COLO668 (cell line): ENCODE measurements at regions not wholly inside any gene's neighbourhood (a gene's known extent, or its start where the extent isn't known, plus 50 kb on each side); places are given as distances from the start of the nearest gene placed in this dataset.

Experiments used
- DNase-seq: peaks from one replicate; lab custom pipeline; 2025; ENCODE audit not compliant: unreplicated experiment; lab: John Stamatoyannopoulos, UW

GRCh38 chr1:87765057-87765680, 436.5 kb downstream of the LMO4 start:
- no peak for DNase-seq

- no peak for DNase-seq
Observed at GRCh38 chr1:87765681-87766070, 437.0 kb downstream of the LMO4 start.

- no peak for DNase-seq
Observed at GRCh38 chr1:87766737-87767136, 438.1 kb downstream of the LMO4 start.

GRCh38 chr1:87778896-87779295, 450.2 kb downstream of the LMO4 start:
- DNase-seq: no peak

GRCh38 chr1:87781554-87781953, 452.9 kb downstream of the LMO4 start:
- DNase-seq: no peak

- DNase-seq: no peak
Observed at GRCh38 chr1:87783315-87783714, 454.6 kb downstream of the LMO4 start.

- no peak for DNase-seq
Observed at GRCh38 chr1:87785386-87785785, 456.7 kb downstream of the LMO4 start.

- no peak for DNase-seq
Observed at GRCh38 chr1:87786229-87786628, 457.5 kb downstream of the LMO4 start.

GRCh38 chr1:87786861-87787545, 458.3 kb downstream of the LMO4 start:
- DNase-seq: no peak

GRCh38 chr1:87787551-87787950, 458.9 kb downstream of the LMO4 start:
- DNase-seq: no peak

GRCh38 chr1:87790756-87791155, 462.1 kb downstream of the LMO4 start:
- DNase-seq: no peak

GRCh38 chr1:87791931-87792740, 463.5 kb downstream of the LMO4 start:
- no peak for DNase-seq

- DNase-seq: no peak
Observed at GRCh38 chr1:87794788-87795614, 466.3 kb downstream of the LMO4 start.

GRCh38 chr1:87795615-87796337, 467.1 kb downstream of the LMO4 start:
- DNase-seq: peak; percentile 12

- DNase-seq: no peak
Observed at GRCh38 chr1:87796471-87796901, 467.8 kb downstream of the LMO4 start.

GRCh38 chr1:87799451-87799850, 470.8 kb downstream of the LMO4 start:
- DNase-seq: no peak

GRCh38 chr1:87800006-87800405, 471.3 kb downstream of the LMO4 start:
- DNase-seq: no peak

GRCh38 chr1:87803375-87803774, 474.7 kb downstream of the LMO4 start:
- DNase-seq: no peak

- DNase-seq: no peak
Observed at GRCh38 chr1:87804128-87804527, 475.4 kb downstream of the LMO4 start.

- no peak for DNase-seq
Observed at GRCh38 chr1:87805666-87806378, 477.1 kb downstream of the LMO4 start.
